Gastroesophageal sphincter (tissue), 4 donors: ENCODE measurements at regions not wholly inside any gene's neighbourhood (a gene's known extent, or its start where the extent isn't known, plus 50 kb on each side); places are given as distances from the start of the nearest gene placed in this dataset.

Experiments
- ATAC-seq: fragments of 150-250 bp; one replicate; pipeline ENCODE4 v1.9.1; 2016; ENCODE audit warnings: mild to moderate bottlenecking, moderate library complexity
- H3K27ac ChIP-seq, 4 donors: fragments of 200-600 bp; sonication (generic) in 3 of 4; 1 replicate in 3 of 4; 2 replicates in 1 of 4; pipeline ENCODE4 v1.5.1; 2016 to 2019
- H3K27me3 ChIP-seq: fragments of 200-600 bp; sonication (generic); one replicate; pipeline ENCODE4 v1.5.1; 2019
- H3K36me3 ChIP-seq, 2 donors: fragments of 200-600 bp; sonication (generic); one replicate each; pipeline ENCODE4 v1.5.1; 2019; ENCODE audit warnings: control low read depth in 1 of 2
- H3K4me1 ChIP-seq, 3 donors: fragments of 200-600 bp; sonication (generic); 1 replicate in 2 of 3; 2 replicates in 1 of 3; pipeline ENCODE4 v1.5.1; 2016 to 2019; ENCODE audit warnings: control low read depth in 2 of 3
- H3K4me3 ChIP-seq, 2 donors: fragments of 200-600 bp; sonication (generic); one replicate each; pipeline ENCODE4 v1.5.1; 2019; ENCODE audit warnings: mild to moderate bottlenecking in 1 of 2, moderate library complexity in 1 of 2
- H3K9me3 ChIP-seq, 3 donors: fragments of 200-600 bp; sonication (generic); one replicate each; pipeline ENCODE4 v1.5.1; 2017 to 2019; ENCODE audit warnings: control low read depth in 2 of 3
- EP300 ChIP-seq: sonication (generic); formaldehyde crosslinking; IDR thresholded peaks from one replicate; pipeline ENCODE4 v1.6.1; 2017; ENCODE audit warnings: antibody characterized with exemption, mild to moderate bottlenecking
- POLR2A ChIP-seq, 2 donors: fragments of 450-650 bp; IDR thresholded peaks; one replicate each; pipeline ENCODE4 v1.6.1; 2017; ENCODE audit warnings: antibody characterized with exemption in 2 of 2, mild to moderate bottlenecking in 2 of 2, moderate library complexity in 1 of 2
- POLR2AphosphoS5 ChIP-seq: sonication (generic); formaldehyde crosslinking; IDR thresholded peaks from one replicate; pipeline ENCODE4 v1.6.1; 2017; ENCODE audit warnings: antibody characterized with exemption
- WGBS, 2 donors: methylation state at CpG; one replicate each; pipeline ENCODE4 v1.1.5; 2018; ENCODE audit warnings: low coverage in 1 of 2; 5-methylcytosine and 5-hydroxymethylcytosine counted together
- TF ChIP-seq, protein P1 (sequence below), 4 experiments: fragments of 200-600 bp in 2 of 4; fragments of 450-650 bp in 2 of 4; sonication (generic) in 1 of 4; IDR thresholded peaks; one replicate each; pipeline ENCODE4 v1.5.1; 2017 to 2019; ENCODE audit warnings: antibody characterized with exemption in 4 of 4, mild to moderate bottlenecking in 2 of 4, moderate library complexity in 2 of 4

DNA sequence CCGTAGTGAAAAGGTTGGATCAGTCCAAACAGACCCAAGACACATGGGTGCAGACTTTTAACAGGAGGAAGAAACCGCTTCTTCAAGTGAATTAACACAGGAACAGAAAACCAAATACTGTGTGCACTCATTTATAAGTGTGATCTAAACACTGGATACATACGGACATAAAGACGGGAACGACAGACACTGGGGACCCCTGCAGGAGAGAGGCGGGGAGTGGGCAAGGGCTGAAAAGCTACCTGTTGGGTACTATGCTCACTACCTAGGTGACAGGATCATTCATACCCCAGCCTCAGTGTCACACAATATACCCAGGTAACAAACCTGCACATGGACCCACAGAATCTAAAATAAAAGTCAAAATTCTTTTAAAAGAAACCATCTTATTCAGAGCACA is 326.0 kb upstream of the NOCT start:
- no peak for ATAC-seq
- WGBS, 2 donors: 87 to 89% methylated on average over 5 of the region's 6 CpGs

DNA sequence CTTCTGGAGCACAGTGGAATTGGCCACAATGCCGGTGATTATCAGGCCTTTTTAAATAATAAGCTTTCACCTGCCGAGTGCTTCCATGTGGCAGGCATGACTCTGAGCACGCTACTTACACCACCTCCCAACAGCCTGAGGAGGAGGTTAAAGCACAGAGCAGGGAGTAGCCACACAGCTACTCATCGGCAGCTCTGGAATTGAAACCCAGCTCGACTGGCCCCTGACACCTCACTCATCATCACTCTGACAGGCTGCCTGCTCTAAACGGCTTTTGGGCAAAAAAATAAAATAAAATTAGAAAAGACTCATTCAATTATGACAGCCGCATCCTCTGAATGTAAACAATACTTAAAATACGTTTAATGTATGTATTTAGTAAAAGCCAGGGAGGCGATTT is 326.4 kb upstream of the NOCT start:
- Histone ChIP-seq H3K27ac (no peak overlapping the region), H3K27me3 (no peaks in the 10 kb centered on the region), H3K4me3 (no peak overlapping the region), H3K4me1 (no peaks in the 10 kb centered on the region), H3K36me3 (no peaks in the 10 kb centered on the region), H3K9me3 (peaks cover 0 to 1% (median 0%) of the 10 kb centered on the region in 3 donors)
- 55 to 67% methylated on average over 3 to 6 of the region's 9 CpGs for WGBS, 2 donors
- TF ChIP-seq POLR2AphosphoS5 (no peak), POLR2A (IDR thresholded peaks at IDR 0.05) (no peak), EP300 (no peak)
- TF ChIP-seq, protein P1, sequence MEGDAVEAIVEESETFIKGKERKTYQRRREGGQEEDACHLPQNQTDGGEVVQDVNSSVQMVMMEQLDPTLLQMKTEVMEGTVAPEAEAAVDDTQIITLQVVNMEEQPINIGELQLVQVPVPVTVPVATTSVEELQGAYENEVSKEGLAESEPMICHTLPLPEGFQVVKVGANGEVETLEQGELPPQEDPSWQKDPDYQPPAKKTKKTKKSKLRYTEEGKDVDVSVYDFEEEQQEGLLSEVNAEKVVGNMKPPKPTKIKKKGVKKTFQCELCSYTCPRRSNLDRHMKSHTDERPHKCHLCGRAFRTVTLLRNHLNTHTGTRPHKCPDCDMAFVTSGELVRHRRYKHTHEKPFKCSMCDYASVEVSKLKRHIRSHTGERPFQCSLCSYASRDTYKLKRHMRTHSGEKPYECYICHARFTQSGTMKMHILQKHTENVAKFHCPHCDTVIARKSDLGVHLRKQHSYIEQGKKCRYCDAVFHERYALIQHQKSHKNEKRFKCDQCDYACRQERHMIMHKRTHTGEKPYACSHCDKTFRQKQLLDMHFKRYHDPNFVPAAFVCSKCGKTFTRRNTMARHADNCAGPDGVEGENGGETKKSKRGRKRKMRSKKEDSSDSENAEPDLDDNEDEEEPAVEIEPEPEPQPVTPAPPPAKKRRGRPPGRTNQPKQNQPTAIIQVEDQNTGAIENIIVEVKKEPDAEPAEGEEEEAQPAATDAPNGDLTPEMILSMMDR (IDR thresholded peaks at IDR 0.05): no peak
- no peak for ATAC-seq

More for the DNA sequence above, 326.0 kb upstream of the NOCT start:
- no peaks in the 10 kb centered on the region for H3K27me3 ChIP-seq
- H3K36me3 ChIP-seq: no peaks in the 10 kb centered on the region
- no peak overlapping the region for H3K4me3 ChIP-seq
- no peaks in the 10 kb centered on the region for H3K9me3 ChIP-seq
- TF ChIP-seq EP300: no peak
- TF ChIP-seq POLR2AphosphoS5: no peak
- TF ChIP-seq POLR2A (IDR thresholded peaks at IDR 0.05): no peak
- TF ChIP-seq, protein P1 (IDR thresholded peaks at IDR 0.05): no peak
- no peaks in the 10 kb centered on the region for H3K4me1 ChIP-seq
- no peak overlapping the region for H3K27ac ChIP-seq

DNA sequence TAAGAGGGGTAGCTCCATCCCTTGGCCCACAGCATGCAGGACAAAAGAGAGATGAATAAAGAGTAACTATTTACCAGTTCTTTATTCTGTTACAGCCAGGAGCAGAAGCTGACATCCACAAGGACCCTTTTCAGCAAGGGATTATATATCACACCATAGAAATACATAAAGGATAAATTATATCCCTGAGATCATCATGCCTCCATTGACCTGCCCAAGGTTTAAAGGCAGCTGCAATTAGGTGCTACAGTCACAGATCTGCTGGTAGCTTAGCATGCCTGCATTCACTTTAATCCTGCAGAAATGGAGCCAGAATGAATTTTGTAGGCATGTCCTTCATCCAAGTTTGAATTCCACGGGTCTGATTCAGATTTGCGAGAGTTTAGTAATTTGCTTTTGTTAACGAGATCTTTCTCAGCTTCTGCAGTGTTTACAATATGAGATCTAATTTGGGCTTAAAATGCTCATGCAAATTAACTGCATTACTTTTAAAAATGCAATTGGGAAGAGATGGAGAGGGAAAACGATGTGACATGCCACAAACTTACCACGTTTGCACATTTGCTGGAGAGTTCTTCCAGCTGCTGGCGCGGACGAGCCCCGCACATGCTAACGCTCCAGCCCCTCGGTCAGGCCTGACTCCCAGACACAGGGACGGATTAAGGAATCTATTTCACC is 327.0 kb upstream of the NOCT start:
- no peak for ATAC-seq
- Histone ChIP-seq H3K27me3 (no peaks in the 10 kb centered on the region), H3K9me3 (peaks cover 0 to 5% (median 0%) of the 10 kb centered on the region in 3 donors), H3K4me3 (no peak overlapping the region), H3K36me3 (no peaks in the 10 kb centered on the region), H3K4me1 (no peaks in the 10 kb centered on the region), H3K27ac (no peak overlapping the region)
- TF ChIP-seq POLR2AphosphoS5 (no peak), EP300 (no peak), POLR2A (IDR thresholded peaks at IDR 0.05) (no peak)
- TF ChIP-seq, protein P1 (IDR thresholded peaks at IDR 0.05): no peak
- WGBS, 2 donors: 44 to 73% methylated on average over 6 to 12 of the region's 12 CpGs

DNA sequence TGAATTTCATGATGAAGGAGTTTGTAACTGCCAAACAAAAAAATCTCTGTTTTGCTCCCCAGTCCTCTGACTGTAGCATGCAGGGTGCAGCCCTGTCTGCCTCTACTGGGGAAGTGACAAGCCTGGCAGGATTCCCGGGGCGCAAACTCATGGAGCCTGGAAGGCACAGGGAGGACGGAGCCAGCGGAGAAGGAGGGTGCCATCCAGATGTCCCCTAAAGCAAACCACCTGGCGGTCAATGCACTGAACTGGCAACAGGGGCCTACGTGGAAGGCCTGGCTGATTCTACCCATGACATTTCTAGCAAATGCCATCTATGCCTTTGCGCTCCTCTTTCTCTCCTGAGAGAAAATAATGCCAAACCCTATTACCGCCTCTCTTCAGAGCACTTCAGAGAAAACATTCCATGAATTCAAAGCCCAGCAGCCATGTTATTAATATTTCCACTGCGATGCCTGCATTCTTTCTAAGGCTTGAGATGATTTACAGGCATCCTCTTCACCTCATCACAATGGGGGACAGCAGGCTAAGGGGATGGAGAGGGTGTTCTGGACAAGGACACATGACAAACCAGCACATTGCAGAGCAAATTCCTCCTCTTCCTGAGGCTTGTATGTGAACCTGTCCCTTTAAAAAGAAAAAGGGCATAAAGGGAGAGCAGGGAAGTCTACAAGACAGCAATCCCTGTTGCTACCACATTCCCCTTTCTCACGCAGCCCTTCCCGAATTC is 329.3 kb upstream of the NOCT start:
- no peak for ATAC-seq
- WGBS, 2 donors: 76 to 83% methylated on average over 3 to 7 of the region's 11 CpGs
- H3K27me3 ChIP-seq: no peaks in the 10 kb centered on the region
- H3K9me3 ChIP-seq: peaks cover 0 to 5% (median 0%) of the 10 kb centered on the region in 3 donors
- TF ChIP-seq EP300: no peak
- TF ChIP-seq POLR2A (IDR thresholded peaks at IDR 0.05): no peak
- TF ChIP-seq, protein P1 (IDR thresholded peaks at IDR 0.05): no peak
- no peak for TF ChIP-seq POLR2AphosphoS5
- no peaks in the 10 kb centered on the region for H3K36me3 ChIP-seq
- peaks cover 0 to under 1% (median 0%) of the 10 kb centered on the region in 3 donors for H3K4me1 ChIP-seq
- no peak overlapping the region for H3K4me3 ChIP-seq
- no peak overlapping the region for H3K27ac ChIP-seq

DNA sequence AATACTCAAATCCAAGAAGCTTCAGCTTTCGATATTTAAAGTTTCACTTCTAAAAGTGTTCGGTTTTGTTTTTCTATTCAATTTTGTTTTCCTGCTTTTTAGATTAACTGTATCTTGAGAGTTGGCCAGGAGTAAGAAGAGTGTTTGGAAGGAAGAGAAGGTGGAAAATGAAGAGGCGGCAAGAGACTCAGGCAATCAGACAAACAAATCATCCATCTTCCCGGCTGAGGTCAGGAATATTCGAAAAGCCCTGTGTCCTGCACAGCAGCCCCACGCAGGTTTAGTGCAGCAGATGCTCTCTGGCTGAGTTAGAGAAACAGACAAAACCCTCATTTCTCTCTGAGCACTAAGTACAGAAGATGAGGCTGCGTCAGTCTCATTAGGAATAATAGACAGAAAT is 330.3 kb upstream of the NOCT start:
- TF ChIP-seq, protein P1 (IDR thresholded peaks at IDR 0.05): no peak
- TF ChIP-seq EP300: no peak
- TF ChIP-seq POLR2AphosphoS5: no peak
- no peak for TF ChIP-seq POLR2A (IDR thresholded peaks at IDR 0.05)
- Histone ChIP-seq H3K27me3 (no peaks in the 10 kb centered on the region), H3K4me3 (no peak overlapping the region), H3K9me3 (peaks cover 0 to 5% (median 0%) of the 10 kb centered on the region in 3 donors), H3K4me1 (peaks cover 0 to 8% (median 0%) of the 10 kb centered on the region in 3 donors), H3K27ac (no peak overlapping the region), H3K36me3 (no peaks in the 10 kb centered on the region)
- no peak for ATAC-seq
- WGBS, 2 donors: 65 to 67% methylated on average over 7 of the region's 7 CpGs
